WTC11 (cell line): ENCODE measurements at regions not wholly inside any gene's neighbourhood (a gene's known extent, or its start where the extent isn't known, plus 50 kb on each side); places are given as distances from the start of the nearest gene placed in this dataset.

Experiments
- ATAC-seq: fragments of 200-7000 bp; cut with Tn5 transposase; 2 replicates; pipeline ENCODE4 v1.10.0; 2021; ENCODE audit warnings: mild to moderate bottlenecking, moderate library complexity
- CTCF ChIA-PET: fragments of 300-600 bp; sonication (Branson Sonifier 250); formaldehyde crosslinking; loops from one replicate; lab custom pipeline; 2021; ENCODE audit warnings: antibody characterized with exemption; lab: Charles Lee
- POLR2A ChIA-PET: fragments of 350-600 bp; sonication (Branson Sonifier 250); formaldehyde crosslinking; loops from one replicate; lab custom pipeline; 2021; ENCODE audit warnings: antibody characterized with exemption; lab: Charles Lee
- DNase-seq: peaks from one replicate; pipeline ENCODE4 v3.0.0; 2021; ENCODE audit warnings: low spot score
- H3K27ac Mint-ChIP-seq: 2 replicates; pipeline ENCODE4 v1.8.0; 2021; ENCODE audit warnings: mixed read lengths
- H3K27me3 Mint-ChIP-seq: 2 replicates; pipeline ENCODE4 v1.8.0; 2021; ENCODE audit warnings: low read depth, mild to moderate bottlenecking, moderate library complexity, mixed read lengths
- H3K36me3 Mint-ChIP-seq: 2 replicates; pipeline ENCODE4 v1.8.0; 2021; ENCODE audit warnings: mixed read lengths
- H3K4me1 Mint-ChIP-seq: 2 replicates; pipeline ENCODE4 v1.8.0; 2022; ENCODE audit warnings: mixed read lengths
- H3K4me3 Mint-ChIP-seq: 2 replicates; pipeline ENCODE4 v1.8.0; 2021; ENCODE audit warnings: mild to moderate bottlenecking, moderate library complexity, mixed read lengths
- H3K9me3 Mint-ChIP-seq: 2 replicates; pipeline ENCODE4 v1.8.0; 2021; ENCODE audit warnings: mixed read lengths
- ARID4B ChIP-seq: sonication (generic); formaldehyde crosslinking; IDR thresholded peaks from 2 replicates; pipeline ENCODE4 v1.8.0; 2023; ENCODE audit warnings: missing genetic modification reagents, mild to moderate bottlenecking, borderline replicate concordance
- ATF3 ChIP-seq: sonication (generic); formaldehyde crosslinking; conservative IDR thresholded peaks from 2 replicates; pipeline ENCODE4 v1.8.1; 2022; ENCODE audit warnings: mild to moderate bottlenecking, missing genetic modification reagents
- ATF6 ChIP-seq: sonication (generic); formaldehyde crosslinking; IDR thresholded peaks from 2 replicates; pipeline ENCODE4 v1.8.1; 2023; ENCODE audit warnings: mild to moderate bottlenecking, missing genetic modification reagents
- CBFB ChIP-seq: sonication (generic); formaldehyde crosslinking; IDR thresholded peaks from 2 replicates; pipeline ENCODE4 v1.8.1; 2022; ENCODE audit warnings: mild to moderate bottlenecking, low read depth, missing genetic modification reagents
- CDX4 ChIP-seq: fragments of 250-450 bp; sonication (Bioruptor Pico); IDR thresholded peaks from 2 replicates; pipeline ENCODE4 v1.9.0; 2021; ENCODE audit warnings: moderate library complexity, mild to moderate bottlenecking, inconsistent platforms, borderline replicate concordance
- CTCF ChIP-seq: fragments of 200-600 bp; IDR thresholded peaks from 2 replicates; pipeline ENCODE4 v1.8.0; 2022; ENCODE audit warnings: antibody characterized with exemption
- ELF4 ChIP-seq: sonication (generic); formaldehyde crosslinking; IDR thresholded peaks from 2 replicates; pipeline ENCODE4 v1.8.1; 2022; ENCODE audit warnings: low read depth, mild to moderate bottlenecking, moderate library complexity, missing genetic modification reagents
- ETV6 ChIP-seq: sonication (generic); formaldehyde crosslinking; IDR thresholded peaks from 2 replicates; pipeline ENCODE4 v1.8.1; 2022; ENCODE audit warnings: mild to moderate bottlenecking, missing genetic modification reagents
- FOXP1 ChIP-seq: sonication (generic); formaldehyde crosslinking; IDR thresholded peaks from 2 replicates; pipeline ENCODE4 v1.8.0; 2022; ENCODE audit warnings: missing genetic modification reagents, mild to moderate bottlenecking, moderate library complexity, borderline replicate concordance
- GTF2I ChIP-seq: fragments of 250-450 bp; sonication (Bioruptor Pico); conservative IDR thresholded peaks from 2 replicates; pipeline ENCODE4 v1.4.0; 2021; ENCODE audit warnings: mild to moderate bottlenecking
- IRF2 ChIP-seq: sonication (generic); formaldehyde crosslinking; IDR thresholded peaks from 2 replicates; pipeline ENCODE4 v1.8.0; 2022; ENCODE audit warnings: low read depth, missing genetic modification reagents, borderline replicate concordance
- NFYB ChIP-seq: sonication (generic); formaldehyde crosslinking; conservative IDR thresholded peaks from 2 replicates; pipeline ENCODE4 v1.8.0; 2022; ENCODE audit warnings: low read depth, missing genetic modification reagents
- PREB ChIP-seq: sonication (generic); formaldehyde crosslinking; IDR thresholded peaks from 2 replicates; pipeline ENCODE4 v1.8.1; 2022; ENCODE audit warnings: mild to moderate bottlenecking, missing genetic modification reagents, moderate library complexity, borderline replicate concordance
- PRRX2 ChIP-seq: fragments of 250-450 bp; sonication (Bioruptor Pico); IDR thresholded peaks from 2 replicates; pipeline ENCODE4 v1.8.0; 2021; ENCODE audit warnings: mild to moderate bottlenecking
- SMAD3 ChIP-seq: sonication (generic); formaldehyde crosslinking; IDR thresholded peaks from 2 replicates; pipeline ENCODE4 v1.8.0; 2022; ENCODE audit warnings: missing genetic modification reagents, mild to moderate bottlenecking, borderline replicate concordance
- ZBTB21 ChIP-seq: sonication (generic); formaldehyde crosslinking; IDR thresholded peaks from 2 replicates; pipeline ENCODE4 v1.8.1; 2023; ENCODE audit warnings: mild to moderate bottlenecking, missing genetic modification reagents, borderline replicate concordance
- ZNF512 ChIP-seq: sonication (generic); formaldehyde crosslinking; IDR thresholded peaks from 2 replicates; pipeline ENCODE4 v1.8.1; 2022; ENCODE audit warnings: missing genetic modification reagents, borderline replicate concordance
- ZNF532 ChIP-seq: fragments of 250-450 bp; sonication (Bioruptor Pico); IDR thresholded peaks from 2 replicates; pipeline ENCODE4 v1.9.0; 2021; ENCODE audit warnings: mild to moderate bottlenecking, borderline replicate concordance

- no peak overlapping the region for H3K27ac Mint-ChIP-seq
- H3K4me1 Mint-ChIP-seq = peaks cover 19% of the 10 kb centered on the region
- no peak for DNase-seq
- peaks cover 6% of the 10 kb centered on the region for H3K9me3 Mint-ChIP-seq
- no peak overlapping the region for H3K4me3 Mint-ChIP-seq
- no peak for TF ChIP-seq ARID4B
- TF ChIP-seq GTF2I (CRISPR knock-in tag) = no peak
- TF ChIP-seq ATF6 (CRISPR knock-in tag) = no peak
- TF ChIP-seq ZNF512 (CRISPR knock-in tag) = no peak
- TF ChIP-seq FOXP1 (CRISPR knock-in tag) = no peak
- TF ChIP-seq PRRX2 (CRISPR knock-in tag) = no peak
- no peak for TF ChIP-seq CBFB
- TF ChIP-seq CTCF = no peak
- no peak for TF ChIP-seq ELF4 (CRISPR knock-in tag)
- TF ChIP-seq PREB (CRISPR knock-in tag) = no peak
- TF ChIP-seq CDX4 (CRISPR knock-in tag) = no peak
- no peak for TF ChIP-seq ETV6 (CRISPR knock-in tag)
- TF ChIP-seq ZBTB21 (CRISPR knock-in tag) = no peak
- no peak for TF ChIP-seq IRF2 (CRISPR knock-in tag)
- no peak for TF ChIP-seq SMAD3 (CRISPR knock-in tag)
- no peak for TF ChIP-seq ATF3
- TF ChIP-seq NFYB = no peak
- TF ChIP-seq ZNF532 (CRISPR knock-in tag) = no peak
- no peak for ATAC-seq
- no peaks in the 10 kb centered on the region for H3K36me3 Mint-ChIP-seq
- H3K27me3 Mint-ChIP-seq = peaks cover 22% of the 10 kb centered on the region
- ChIA-PET CTCF (no interaction called here), POLR2A (no interaction called here)
Observed at GRCh38 chr14:54226103-54226502, 170.7 kb upstream of the CDKN3 start.
